ENCODE measurements at regions not wholly inside any gene's neighbourhood (a gene's known extent, or its start where the extent isn't known, plus 50 kb on each side); places are given as distances from the start of the nearest gene placed in this dataset.

- no peak for TF ChIP-seq POLR2A (IDR thresholded peaks at IDR 0.05; ENCODE audit: low read length)
- TF ChIP-seq GATA1 (IDR thresholded peaks at IDR 0.05; ENCODE audit: low read depth, low read length): no peak
Measured at GRCh38 chr4:89358935-89359638, 51.5 kb upstream of the GPRIN3 start.

All from erythroblast (primary cell).